ENCODE measurements at regions not wholly inside any gene's neighbourhood (a gene's known extent, or its start where the extent isn't known, plus 50 kb on each side); places are given as distances from the start of the nearest gene placed in this dataset.
"Not testable (repeated sequence)": the region's sequence is repeated elsewhere in the genome, so short reads cannot be mapped to it uniquely, and the experiment has no call there.

DNA sequence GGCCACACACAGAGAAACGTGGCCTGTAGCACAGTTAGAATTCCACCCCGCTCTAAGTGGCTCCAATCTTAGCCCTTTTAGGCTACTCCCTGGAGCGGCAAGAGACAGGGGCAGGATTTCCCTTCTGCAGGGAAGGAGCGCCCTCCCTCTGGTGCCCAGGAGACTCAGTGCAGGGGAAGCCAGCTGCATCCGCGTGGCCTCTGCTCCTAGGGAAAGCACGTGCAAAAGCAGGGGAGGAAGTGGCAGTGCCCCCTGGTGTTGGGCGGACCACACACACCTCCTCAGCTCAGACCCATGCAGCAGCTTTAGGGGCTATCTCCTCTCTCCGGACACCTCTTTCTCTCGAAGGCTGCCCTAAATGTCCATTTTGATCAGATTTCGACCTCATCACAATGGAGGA, 50.0 kb downstream of the SPRING1 start:
- DNase-seq, result peak; percentile 61

- DNase-seq, result no peak
These were observed 53.0 kb downstream of the SPRING1 start for GRCh38 chr12:116684891-116685290.

DNA sequence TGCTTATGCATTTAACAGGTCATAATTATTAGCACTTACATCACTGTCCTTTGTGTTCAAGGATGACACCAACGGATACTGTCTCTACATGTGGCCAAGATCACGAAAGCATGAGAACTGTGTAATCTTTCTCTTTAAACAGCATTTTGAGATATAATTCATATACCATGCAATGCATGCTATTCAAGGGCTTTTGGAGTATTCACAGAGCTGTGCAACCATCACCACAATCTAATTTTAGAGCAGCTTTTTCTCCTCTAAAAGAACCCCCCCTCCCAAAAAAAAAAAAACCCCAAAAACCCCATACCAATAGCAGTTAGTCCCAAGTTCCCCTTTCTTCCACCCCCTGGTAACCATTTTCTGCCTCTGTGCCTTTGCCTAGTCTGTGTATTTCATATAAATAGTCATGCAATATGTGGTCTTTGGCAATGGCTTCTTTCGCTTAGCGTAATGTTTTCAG, 60.6 kb downstream of the SPRING1 start:
- DNase-seq, result no peak

GRCh38 chr12:116675339-116676107, 62.3 kb downstream of the SPRING1 start:
- no peak for DNase-seq

GRCh38 chr12:116674643-116675183, 63.2 kb downstream of the SPRING1 start:
- DNase-seq, result no peak

DNA sequence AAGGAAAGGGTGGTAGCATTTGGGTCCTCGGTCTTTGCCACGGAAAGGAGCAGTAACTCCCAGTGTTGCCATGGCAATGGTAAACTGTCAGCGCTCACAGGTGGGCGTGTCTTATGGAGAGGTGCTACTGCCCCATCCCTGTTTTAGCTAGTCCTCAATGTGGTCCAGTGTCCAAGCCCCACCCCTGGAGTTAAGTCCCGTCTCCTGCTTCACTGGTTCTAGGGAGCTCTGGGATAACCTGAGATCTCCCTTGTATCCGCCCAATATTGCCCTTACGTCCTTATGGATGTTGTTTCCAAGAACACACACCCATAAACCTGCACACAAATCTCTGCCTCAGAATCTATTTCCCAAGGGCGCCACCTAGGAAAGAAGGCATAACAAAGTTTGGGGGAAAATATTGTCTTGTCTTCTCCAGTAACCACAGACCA, 64.2 kb downstream of the SPRING1 start:
- no peak for DNase-seq

- no peak for DNase-seq
These were observed 64.9 kb downstream of the SPRING1 start for GRCh38 chr12:116672842-116673516.

DNA sequence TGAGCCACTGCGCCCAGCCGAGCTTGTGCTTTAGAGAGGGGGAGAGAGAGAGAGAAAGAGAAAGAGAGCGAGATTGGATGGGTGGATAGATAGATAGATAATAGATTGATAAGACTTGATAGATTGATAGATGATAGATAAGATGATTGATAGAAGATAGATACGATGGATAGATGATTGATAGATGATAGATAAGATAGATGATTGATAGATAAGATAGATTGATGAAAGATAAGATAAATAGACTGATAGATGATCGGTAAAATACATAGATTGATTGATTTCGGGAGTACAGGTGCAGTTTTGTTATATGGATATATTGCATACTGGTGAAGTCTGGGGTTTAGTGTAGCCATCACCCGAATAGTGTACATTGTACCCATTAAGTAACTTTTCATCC, 65.9 kb downstream of the SPRING1 start:
- DNase-seq, result no peak

- DNase-seq, result no peak
These were observed 67.0 kb downstream of the SPRING1 start for GRCh38 chr12:116670859-116671258.

- no peak for DNase-seq
These were observed 70.1 kb downstream of the SPRING1 start for GRCh38 chr12:116667752-116668151.

GRCh38 chr12:116666829-116667228, 71.0 kb downstream of the SPRING1 start:
- DNase-seq, result not testable (repeated sequence)

GRCh38 chr12:116666305-116666673, 71.6 kb downstream of the SPRING1 start:
- no peak for DNase-seq

DNA sequence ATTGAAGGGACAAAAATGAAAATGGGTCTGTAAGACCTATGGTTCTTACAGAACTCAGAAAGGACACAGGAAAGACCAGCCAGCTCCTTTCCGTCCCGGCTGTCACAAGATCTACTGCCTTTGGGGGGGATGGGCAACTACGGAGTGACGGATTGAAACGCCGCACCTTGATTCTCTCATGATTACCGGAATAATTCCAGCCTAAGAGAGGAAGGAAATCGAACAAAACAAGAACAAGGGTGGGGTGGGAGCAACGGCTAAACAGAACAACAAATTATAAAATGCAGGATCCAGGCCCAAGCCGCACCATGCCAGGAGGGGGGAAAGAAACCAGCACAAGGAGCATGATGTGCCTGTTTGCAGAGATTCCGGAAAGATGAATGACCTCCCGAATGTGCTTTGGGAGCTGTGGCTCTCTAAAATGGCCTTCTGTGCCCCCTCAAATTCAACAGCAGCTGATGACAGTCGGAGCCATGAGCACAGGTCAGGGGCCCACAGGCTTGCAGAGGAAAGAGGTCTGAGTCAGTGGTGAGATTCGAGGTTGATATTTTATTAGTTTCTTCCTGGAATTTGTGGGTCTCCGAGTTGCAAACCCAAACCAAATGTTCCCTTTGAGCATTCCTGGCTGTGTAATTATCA, 72.1 kb downstream of the SPRING1 start:
- DNase-seq, result no peak

- no peak for DNase-seq
These were observed 73.8 kb downstream of the SPRING1 start for GRCh38 chr12:116664085-116664484.

GRCh38 chr12:116662612-116663144, 75.2 kb downstream of the SPRING1 start:
- peak; percentile 49 for DNase-seq

DNA sequence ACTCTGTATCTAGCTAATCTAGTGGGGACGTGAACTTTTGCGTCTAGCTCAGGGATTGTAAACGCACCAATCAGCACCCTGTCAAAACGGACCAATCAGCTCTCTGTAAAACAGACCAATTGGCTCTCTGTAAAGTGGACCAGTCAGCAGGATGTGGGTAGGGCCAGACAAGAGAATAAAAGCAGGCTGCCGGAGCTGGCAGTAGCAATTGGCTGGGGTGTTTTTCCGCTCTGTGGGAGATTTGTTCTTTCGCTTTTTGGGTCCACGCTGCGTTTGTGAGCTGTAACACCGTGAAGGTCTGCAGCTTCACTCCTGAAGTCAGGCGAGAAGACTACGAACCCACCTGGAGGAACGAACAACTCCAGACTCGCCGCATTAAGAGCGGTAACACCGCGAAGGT, 76.5 kb downstream of the SPRING1 start:
- DNase-seq, result no peak

DNA sequence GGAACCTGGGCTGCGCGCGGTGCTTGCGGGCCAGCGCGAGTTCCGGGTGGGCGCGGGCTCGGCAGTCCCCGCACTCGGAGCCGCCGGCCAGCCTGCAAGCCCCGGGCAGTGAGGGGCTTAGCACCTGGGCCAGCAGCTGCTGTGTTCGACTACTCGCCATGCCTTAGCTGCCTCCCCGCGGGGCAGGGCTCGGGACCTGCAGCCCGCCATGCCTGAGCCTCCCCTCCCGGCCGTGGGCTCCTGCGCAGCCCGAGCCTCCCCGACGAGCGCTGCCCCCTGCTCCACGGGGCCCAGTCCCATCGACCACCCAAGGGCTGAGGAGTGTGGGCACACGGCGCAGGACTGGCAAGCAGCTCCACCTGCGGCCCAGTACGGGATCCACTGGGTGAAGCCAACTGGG, 77.1 kb downstream of the SPRING1 start:
- not testable (repeated sequence) for DNase-seq

GRCh38 chr12:116659771-116660481, 77.9 kb downstream of the SPRING1 start:
- no peak for DNase-seq

- DNase-seq, result no peak
These were observed 79.9 kb downstream of the SPRING1 start for GRCh38 chr12:116657921-116658495.

- no peak for DNase-seq
These were observed 81.6 kb downstream of the SPRING1 start for GRCh38 chr12:116656306-116656705.

GRCh38 chr12:116654226-116654743, 83.6 kb downstream of the SPRING1 start:
- no peak for DNase-seq

GRCh38 chr12:116651089-116651488, 86.8 kb downstream of the SPRING1 start:
- DNase-seq, result no peak

Data from right forelimb (tissue), 1 donor.